Mesothelial cell of epicardium (in vitro differentiated cells): ENCODE measurements at regions not wholly inside any gene's neighbourhood (a gene's known extent, or its start where the extent isn't known, plus 50 kb on each side); places are given as distances from the start of the nearest gene placed in this dataset.

ENCODE experiments used
- DNase-seq, 2 experiments: peaks; one replicate each; pipeline ENCODE4 v3.0.0; 2021; ENCODE audit warnings: low spot score in 2 of 2; ENCODE audit not compliant: unreplicated experiment in 2 of 2
- H3K27ac Mint-ChIP-seq: 2 replicates; pipeline ENCODE4 v1.8.0; 2021; ENCODE audit warnings: mixed read lengths
- H3K27me3 Mint-ChIP-seq: 2 replicates; pipeline ENCODE4 v1.8.0; 2021; ENCODE audit warnings: low read depth, mixed read lengths
- H3K36me3 Mint-ChIP-seq: 2 replicates; pipeline ENCODE4 v1.8.0; 2021; ENCODE audit warnings: mixed read lengths
- H3K4me1 Mint-ChIP-seq: 2 replicates; pipeline ENCODE4 v1.8.0; 2021; ENCODE audit warnings: mixed read lengths
- H3K4me3 Mint-ChIP-seq: 2 replicates; pipeline ENCODE4 v1.8.0; 2021; ENCODE audit warnings: mild to moderate bottlenecking, moderate library complexity, mixed read lengths
- H3K9me3 Mint-ChIP-seq: 2 replicates; pipeline ENCODE4 v1.8.0; 2021; ENCODE audit warnings: mixed read lengths
- CTCF ChIP-seq: fragments of 200-600 bp; sonication (generic); IDR thresholded peaks from one replicate; pipeline ENCODE4 v1.5.0; 2021; ENCODE audit warnings: antibody characterized with exemption; ENCODE audit not compliant: unreplicated experiment

GRCh38 chr7:13524076-13524475, 465.4 kb downstream of the ETV1 start:
- no peak overlapping the region for H3K4me3 Mint-ChIP-seq

GRCh38 chr7:13532028-13532753, 457.3 kb downstream of the ETV1 start:
- H3K36me3 Mint-ChIP-seq, result no peaks in the 10 kb centered on the region
- H3K4me3 Mint-ChIP-seq, result no peak overlapping the region

More at GRCh38 chr7:13524076-13524475, 465.4 kb downstream of the ETV1 start:
- no peak for DNase-seq
- no peaks in the 10 kb centered on the region for H3K36me3 Mint-ChIP-seq
- H3K27me3 Mint-ChIP-seq, result no peaks in the 10 kb centered on the region
- no peaks in the 10 kb centered on the region for H3K9me3 Mint-ChIP-seq
- H3K4me1 Mint-ChIP-seq, result peaks cover 8% of the 10 kb centered on the region
- TF ChIP-seq CTCF, result no peak
- no peak overlapping the region for H3K27ac Mint-ChIP-seq

GRCh38 chr7:13538669-13539068, 450.8 kb downstream of the ETV1 start:
- TF ChIP-seq CTCF, result no peak
- Mint-ChIP-seq H3K27ac (no peak overlapping the region), H3K9me3 (no peaks in the 10 kb centered on the region), H3K27me3 (no peaks in the 10 kb centered on the region), H3K4me1 (peaks cover 3% of the 10 kb centered on the region), H3K36me3 (no peaks in the 10 kb centered on the region), H3K4me3 (no peak overlapping the region)
- no peak for DNase-seq

More at GRCh38 chr7:13532028-13532753, 457.3 kb downstream of the ETV1 start:
- Mint-ChIP-seq H3K9me3 (no peaks in the 10 kb centered on the region), H3K4me1 (peaks cover 23% of the 10 kb centered on the region), H3K27me3 (no peaks in the 10 kb centered on the region), H3K27ac (no peak overlapping the region)
- DNase-seq, result no peak
- no peak for TF ChIP-seq CTCF

GRCh38 chr7:13540429-13540828, 449.0 kb downstream of the ETV1 start:
- no peak for DNase-seq
- Mint-ChIP-seq H3K27me3 (no peaks in the 10 kb centered on the region), H3K4me3 (no peak overlapping the region), H3K27ac (no peak overlapping the region), H3K4me1 (no peaks in the 10 kb centered on the region), H3K9me3 (no peaks in the 10 kb centered on the region), H3K36me3 (no peaks in the 10 kb centered on the region)
- no peak for TF ChIP-seq CTCF

- H3K4me3 Mint-ChIP-seq, result no peak overlapping the region
- H3K27ac Mint-ChIP-seq, result no peak overlapping the region
- DNase-seq, result no peak
- no peaks in the 10 kb centered on the region for H3K36me3 Mint-ChIP-seq
- TF ChIP-seq CTCF, result no peak
- H3K27me3 Mint-ChIP-seq, result no peaks in the 10 kb centered on the region
- H3K4me1 Mint-ChIP-seq, result no peaks in the 10 kb centered on the region
- no peaks in the 10 kb centered on the region for H3K9me3 Mint-ChIP-seq
Observed at GRCh38 chr7:13541326-13541725, 448.1 kb downstream of the ETV1 start.
